ENCODE measurements at regions not wholly inside any gene's neighbourhood (a gene's known extent, or its start where the extent isn't known, plus 50 kb on each side); places are given as distances from the start of the nearest gene placed in this dataset.

DNA sequence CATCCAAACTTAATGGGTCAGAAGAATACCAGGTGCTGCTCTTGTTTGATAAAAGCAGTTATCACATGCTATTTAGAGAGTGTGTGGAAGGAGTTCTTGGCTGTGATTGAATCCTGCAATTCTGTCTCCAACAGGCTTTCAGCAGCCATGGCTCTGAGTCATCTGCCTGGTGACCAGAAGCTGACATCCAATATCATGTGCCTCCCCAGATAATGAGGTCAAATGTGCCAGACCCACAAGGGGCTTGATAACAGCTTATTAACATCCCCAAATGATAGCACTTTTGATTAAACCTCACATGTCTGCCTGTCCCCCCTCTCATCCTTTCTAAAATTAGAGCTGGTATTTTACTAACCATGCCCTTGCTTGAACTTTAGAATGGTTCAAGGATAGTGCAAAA, 175.7 kb upstream of the PLN start:
- no peak for TF ChIP-seq EZH2 (IDR thresholded peaks at IDR 0.05; ENCODE audit: low read depth)
- TF ChIP-seq, protein P1, sequence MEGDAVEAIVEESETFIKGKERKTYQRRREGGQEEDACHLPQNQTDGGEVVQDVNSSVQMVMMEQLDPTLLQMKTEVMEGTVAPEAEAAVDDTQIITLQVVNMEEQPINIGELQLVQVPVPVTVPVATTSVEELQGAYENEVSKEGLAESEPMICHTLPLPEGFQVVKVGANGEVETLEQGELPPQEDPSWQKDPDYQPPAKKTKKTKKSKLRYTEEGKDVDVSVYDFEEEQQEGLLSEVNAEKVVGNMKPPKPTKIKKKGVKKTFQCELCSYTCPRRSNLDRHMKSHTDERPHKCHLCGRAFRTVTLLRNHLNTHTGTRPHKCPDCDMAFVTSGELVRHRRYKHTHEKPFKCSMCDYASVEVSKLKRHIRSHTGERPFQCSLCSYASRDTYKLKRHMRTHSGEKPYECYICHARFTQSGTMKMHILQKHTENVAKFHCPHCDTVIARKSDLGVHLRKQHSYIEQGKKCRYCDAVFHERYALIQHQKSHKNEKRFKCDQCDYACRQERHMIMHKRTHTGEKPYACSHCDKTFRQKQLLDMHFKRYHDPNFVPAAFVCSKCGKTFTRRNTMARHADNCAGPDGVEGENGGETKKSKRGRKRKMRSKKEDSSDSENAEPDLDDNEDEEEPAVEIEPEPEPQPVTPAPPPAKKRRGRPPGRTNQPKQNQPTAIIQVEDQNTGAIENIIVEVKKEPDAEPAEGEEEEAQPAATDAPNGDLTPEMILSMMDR (conservative IDR thresholded peaks at IDR 0.05): no peak

Measured in PC-9 (cell line).